ENCODE measurements at regions not wholly inside any gene's neighbourhood (a gene's known extent, or its start where the extent isn't known, plus 50 kb on each side); places are given as distances from the start of the nearest gene placed in this dataset.
"Not testable (repeated sequence)": the region's sequence is repeated elsewhere in the genome, so short reads cannot be mapped to it uniquely, and the experiment has no call there.

DNA sequence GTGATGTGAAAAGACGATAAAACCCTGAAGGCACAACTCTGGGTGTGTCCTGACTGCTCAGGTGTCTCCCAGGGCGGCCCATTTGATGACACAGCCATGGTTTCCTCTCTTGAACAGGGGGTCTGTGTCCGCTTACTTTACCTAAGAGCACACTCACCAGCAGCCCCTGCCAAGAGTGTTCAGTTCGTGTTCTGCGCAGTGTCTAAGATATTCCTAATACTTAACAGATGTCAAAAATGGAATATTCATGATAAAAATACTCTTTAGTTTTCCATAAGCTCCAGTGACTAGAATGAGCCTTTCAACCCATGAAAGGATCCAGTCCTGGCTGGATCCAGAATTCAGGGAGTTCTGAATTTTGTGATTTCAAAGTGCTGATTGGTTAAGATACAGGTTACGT lies 492.4 kb downstream of the TNS3 start:
- DNase-seq (ENCODE audit: low read depth), result no peak

DNA sequence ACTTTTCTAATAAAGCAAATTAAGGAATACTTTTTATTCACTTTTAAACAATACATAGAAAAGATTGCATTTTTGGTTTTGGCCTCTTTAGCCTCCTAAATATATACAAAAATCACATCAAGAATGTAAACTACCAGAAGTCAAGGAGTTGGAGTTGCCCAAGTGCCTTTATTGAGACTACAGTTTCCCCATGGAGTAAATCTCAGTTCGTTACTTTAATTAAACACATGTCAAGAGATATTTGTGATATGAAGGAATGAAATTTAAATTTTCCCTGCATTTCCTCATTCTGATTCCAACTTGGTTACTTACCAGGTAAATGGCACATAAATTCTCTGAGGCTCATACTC lies 492.9 kb downstream of the TNS3 start:
- DNase-seq (ENCODE audit: low read depth), result no peak

DNA sequence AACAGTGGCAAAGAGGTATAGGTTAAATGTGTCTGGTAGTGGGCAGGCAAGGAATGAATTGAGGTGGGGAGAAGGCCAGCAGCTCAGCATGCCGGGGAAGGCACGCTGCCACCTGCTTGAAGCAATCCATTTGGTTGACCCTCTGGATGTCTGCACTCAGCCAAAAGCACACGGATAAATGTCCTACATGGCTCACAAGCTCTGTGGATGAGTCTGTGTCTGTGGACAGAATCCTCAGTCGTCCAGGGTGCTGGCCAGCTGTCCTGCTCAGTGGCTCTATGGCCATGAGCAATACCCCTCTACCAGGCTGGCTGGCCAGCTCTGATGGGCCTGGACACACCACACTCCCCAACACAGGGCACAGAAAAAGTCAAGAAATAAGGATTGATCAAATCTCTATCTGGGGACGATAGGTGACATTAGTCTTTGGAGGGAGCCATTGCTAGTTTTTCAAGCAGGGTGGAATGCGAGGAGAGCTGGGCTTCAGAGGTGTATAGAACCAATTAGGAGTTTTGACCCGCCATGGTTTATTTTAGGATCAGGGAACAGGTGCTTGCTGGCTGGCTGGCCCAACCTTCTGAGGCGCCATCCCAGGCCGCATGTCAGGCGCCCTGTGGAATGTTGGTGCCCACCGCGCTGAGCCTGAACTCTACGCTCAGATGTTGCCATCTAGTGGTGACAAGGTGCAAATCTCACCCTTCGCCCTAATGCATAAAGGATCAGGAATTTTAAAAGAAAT lies 493.4 kb downstream of the TNS3 start:
- DNase-seq (ENCODE audit: low read depth), result no peak

DNA sequence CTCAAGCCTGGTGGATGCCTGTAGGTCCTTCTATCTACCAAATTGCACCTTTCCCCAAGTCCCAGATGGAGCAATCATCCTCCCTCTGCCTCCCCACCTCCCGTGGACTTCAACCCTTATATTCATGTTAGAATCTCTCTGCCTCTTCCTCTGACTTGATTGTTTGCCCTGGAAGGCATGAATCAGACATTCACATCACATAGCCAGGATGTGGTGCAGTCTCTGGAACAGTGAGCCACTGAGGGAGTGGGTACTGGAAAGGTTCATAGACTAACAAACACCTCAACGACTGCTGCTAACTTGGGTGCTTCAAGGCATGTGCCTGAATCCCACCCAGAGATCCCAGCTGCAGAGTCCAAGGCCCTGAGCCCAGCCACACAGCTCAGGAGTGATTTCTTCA lies 494.0 kb downstream of the TNS3 start:
- DNase-seq (ENCODE audit: low read depth), result no peak

DNA sequence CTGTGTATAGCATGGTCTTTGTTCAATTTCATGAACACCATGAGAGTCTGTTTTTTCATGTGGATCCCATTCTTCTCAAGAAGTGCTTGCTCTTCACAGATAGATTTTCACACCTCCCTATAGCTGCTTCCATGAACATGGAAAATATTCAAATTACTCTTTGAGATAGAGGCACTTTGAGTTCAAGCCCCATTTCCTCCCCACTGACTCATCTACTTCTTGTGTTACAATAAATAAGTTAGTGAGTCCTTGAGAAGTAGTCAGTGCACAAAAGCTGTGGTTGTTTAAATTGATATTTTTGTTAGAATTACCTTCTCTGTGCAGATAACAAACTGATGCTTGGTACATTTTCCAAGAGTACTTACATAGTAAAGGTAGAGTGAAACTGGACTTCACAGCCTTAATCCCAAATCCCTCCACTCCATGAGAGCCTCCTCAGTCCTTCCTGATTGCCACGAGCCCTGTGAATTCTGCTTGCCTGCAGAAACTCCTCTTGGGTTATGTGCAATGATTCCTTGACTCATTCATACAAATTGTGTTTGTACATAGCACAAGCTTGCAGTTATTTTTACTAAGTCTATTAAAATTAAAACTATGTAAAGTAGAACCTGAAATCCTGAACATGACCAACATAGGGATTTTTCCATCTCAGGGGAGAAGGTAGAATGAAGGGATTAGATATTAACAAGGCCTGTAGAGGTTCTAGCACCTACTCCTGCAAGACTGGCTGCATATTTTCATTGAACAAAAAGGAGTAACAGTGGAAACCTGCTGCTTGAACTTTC lies 496.2 kb downstream of the TNS3 start:
- DNase-seq (ENCODE audit: low read depth), result no peak

DNA sequence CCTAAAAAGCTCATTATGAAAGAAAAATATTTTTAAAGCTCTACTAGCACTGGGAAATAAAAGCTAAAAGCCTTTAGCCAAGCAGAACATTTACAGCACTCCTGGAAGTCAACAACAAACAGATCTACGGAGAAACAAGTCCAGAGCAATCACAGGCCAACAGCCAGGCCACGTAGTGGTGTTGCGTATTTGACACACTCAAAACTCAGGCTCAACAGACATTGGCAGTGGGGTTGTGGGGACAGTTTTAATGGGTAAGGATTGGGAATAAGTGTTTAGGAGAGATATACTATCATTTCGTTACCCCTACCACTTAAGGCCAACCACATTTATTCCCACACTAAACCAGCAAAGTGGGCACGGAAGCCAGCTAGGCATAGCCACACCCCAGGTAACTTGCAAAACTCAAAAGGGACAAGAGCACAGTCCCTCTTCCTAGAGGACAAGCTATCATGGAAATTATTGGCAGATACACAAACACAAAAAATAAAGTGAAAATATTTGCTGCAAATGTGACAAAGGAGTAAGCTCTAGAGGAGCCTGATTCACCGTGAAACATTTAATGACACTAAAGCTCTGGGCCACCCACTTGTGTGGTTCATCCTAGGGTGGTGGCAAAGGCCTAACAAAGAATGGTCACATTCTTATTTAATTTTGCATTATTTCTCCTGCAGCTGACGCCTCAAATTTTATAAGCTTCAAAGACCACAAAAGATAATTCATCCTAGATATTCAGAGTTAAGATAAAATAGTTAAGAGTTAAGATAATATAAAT lies 498.2 kb downstream of the TNS3 start:
- no peak for DNase-seq (ENCODE audit: low read depth)

DNA sequence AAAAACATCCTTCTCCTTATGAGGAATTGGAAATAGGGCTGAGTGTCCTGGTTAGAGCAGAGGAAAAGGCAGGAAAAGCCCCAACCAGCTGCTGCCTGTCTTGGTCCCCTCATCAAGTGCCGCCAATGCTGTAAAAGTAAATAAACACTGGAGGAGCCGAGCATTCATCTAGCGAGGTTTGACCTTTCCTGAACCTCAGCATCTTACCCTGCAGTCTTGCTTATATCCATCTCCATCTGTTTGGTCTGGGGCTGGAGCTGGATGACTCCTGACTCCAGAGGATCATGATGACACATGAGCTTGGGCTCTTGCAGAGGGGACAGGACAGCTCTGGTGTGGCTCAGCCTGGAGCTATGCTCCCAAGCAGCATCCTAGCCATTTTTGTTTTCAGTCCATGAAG lies 501.1 kb downstream of the TNS3 start:
- no peak for DNase-seq (ENCODE audit: low read depth)

DNA sequence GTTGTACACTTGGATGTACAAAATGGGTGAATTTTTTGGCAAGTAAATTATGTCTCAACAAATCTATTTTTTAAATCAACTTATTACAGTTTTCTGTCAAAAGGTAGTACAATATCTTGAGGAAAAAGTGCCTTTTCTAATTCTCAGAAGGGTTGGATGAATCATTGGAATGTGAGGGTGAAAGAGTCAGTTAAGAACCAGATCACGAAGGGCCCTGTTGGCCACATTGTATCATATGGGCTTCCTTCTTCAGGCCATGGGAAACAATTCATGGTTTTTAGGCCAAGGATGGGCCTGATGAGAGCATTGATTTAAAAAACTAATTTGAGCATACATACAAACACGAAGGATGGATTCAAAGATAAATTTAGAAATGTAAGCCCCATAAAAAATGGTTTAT lies 503.7 kb downstream of the TNS3 start:
- DNase-seq (ENCODE audit: low read depth), result no peak

DNA sequence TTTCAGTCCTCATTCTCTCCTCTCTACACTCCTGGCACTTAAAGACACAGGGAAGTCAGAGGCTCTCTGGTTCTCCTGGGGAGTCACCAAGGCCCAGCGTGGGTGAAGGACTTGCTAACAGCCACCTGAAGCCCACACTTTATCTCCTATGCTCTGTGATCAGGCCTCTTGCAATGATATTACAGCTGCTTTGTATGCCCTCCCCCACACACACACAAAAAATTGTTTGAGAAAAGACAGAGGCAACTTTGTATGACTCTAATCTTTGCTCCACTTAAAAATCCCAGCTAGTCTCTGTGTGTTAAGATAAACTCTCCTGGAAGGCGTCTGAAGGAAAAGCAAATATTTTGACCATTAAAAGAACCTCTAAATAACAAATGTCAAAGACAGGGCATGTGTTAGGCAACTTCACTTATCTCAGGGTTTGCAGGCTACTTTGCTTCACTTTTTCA lies 507.2 kb downstream of the TNS3 start:
- no peak for DNase-seq (ENCODE audit: low read depth)

DNA sequence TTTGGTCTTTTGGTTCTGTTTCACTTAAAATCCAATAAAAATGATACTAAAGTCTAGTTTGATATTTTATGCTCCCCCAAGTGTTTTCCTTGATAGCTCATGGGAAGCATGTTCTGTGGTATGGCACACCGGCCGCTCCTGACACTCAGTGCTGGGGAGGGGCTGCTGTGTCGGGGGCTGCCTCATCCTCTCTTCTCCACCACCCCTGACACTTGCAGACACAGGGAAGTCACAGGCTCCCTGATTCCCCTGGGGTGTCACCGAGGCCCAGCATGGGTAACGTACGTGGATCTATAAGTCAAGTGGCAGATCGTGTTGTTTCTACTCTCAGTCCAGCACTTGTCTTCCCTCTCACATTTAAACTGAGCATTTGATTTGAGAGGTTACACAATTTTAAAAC lies 508.6 kb downstream of the TNS3 start:
- DNase-seq (ENCODE audit: low read depth), result no peak

DNA sequence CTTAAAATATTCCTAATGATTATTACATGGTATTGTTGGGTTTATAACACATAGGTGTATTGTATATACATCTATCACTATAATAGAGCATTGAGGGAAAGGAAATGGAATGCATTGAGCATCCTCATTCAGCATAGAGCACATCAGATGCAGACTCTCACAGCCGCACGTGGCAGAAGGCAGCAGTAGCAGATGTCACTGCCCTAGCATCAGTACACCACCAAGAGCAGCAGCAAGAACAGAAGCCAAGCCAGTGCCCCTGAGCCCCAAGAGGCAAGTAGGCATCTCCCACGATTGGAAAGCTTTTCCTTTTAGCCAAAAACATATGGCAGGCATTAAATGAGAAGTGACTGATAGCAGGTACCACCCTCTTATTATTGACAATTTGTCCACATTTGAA lies 510.0 kb downstream of the TNS3 start:
- no peak for DNase-seq (ENCODE audit: low read depth)

DNA sequence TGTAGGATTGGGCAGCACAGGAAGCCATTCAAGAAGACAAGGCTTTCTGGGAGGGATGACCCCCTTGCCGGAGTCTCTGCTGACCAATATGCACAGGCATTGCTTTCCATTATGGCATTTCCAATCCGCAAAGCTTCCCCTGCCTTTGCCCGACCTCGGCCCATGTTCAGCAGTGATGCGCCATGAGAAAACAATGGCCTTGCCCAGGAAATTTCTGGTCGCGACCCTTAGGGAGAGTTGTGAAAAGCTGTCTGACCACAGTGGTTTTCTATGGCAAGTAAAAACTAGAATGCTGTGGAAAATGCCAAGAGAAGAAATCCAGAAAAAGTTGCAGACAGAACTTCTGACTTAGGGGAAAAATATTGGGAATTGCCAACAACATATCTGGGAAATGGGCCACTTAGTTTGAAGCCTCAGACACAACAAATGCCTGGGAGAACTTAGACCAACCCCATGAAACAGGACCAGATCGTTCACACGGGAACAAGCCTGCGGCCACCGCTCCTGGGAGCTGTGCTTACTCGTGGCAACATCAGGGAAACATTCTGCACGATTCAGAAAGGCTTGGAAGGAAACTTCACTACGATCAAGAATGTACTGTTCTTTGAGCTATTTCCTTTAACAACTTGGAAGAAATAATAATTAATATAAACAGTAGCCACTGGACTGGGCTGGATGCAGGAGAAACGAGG lies 512.4 kb downstream of the TNS3 start:
- no peak for DNase-seq (ENCODE audit: low read depth)

DNA sequence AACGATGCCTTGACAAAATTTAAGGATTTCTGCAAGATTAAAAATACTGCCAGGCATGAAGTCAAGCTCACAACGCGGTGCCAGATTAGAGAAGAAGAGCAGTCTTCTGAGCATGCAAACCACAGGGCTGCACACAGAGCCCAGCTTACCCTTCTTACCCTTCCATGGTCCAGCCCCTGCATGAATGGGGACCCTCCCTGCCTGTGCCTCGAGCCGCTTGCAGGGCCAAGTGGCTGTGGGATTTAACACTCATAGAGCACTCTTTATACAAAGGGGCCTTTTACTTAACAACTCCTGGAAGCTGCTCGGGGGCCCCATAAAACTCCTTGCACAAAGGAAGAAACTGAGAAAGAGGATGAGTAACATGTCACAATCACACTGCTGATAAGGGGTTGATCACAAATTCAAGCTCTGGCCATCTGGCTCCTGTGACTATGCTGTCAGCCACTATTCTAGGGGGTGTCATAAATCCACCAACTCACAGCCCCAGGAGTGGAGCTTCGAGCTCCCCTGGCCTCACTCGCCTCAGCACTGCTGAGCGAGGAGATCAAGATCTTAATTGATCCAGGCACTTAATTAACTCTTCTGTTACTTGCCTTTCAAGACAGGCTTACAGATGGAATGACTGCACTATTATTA lies 514.8 kb downstream of the TNS3 start:
- DNase-seq (ENCODE audit: low read depth), result no peak

DNA sequence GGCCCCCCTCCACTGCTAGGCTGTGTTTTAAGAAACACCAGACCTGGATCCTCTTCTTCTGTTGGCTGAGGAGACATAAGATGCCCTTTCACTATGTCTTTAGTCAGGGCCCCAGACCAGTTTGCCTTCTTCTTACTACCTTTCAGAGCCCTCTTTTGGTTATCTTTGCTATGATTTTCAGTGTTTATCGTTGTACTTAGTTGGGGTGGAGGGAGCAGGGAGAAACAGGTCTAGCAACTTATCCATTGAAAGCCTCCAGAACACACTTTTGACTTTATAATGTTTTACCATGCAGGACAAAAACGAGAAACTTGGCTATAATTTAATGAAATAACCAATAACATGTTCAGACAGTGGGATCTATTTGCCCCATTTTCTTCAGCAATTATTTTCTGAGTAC lies 525.2 kb downstream of the TNS3 start:
- no peak for DNase-seq (ENCODE audit: low read depth)

DNA sequence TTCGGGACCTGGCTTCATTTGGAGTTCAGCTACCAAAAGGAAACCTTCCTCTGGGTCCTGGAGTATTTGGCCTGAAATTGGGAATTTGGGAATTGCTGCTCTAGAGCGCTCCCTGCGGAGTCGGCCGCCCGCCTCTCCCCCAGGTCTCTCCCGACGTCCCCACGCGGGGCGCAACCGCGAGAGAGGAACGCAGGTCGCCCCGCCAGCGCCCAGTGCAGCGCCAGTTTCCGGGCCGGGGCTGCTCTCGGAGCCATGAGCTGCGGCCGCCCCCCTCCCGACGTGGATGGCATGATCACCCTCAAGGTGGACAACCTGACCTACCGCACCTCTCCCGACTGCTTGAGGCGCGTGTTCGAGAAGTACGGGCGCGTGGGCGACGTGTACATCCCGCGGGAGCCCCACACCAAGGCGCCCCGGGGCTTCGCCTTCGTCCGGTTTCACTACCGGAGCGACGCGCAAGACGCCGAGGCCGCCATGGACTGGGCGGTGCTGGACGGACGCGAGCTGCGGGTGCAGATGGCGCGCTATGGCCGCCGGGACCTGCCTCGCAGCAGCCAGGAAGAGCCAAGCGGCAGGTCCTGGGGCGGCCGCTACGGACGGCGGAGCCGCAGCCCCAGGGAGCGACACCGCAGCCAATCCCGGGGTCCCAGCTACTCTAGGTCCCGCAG lies 529.2 kb downstream of the TNS3 start:
- DNase-seq (ENCODE audit: low read depth), result not testable (repeated sequence)

DNA sequence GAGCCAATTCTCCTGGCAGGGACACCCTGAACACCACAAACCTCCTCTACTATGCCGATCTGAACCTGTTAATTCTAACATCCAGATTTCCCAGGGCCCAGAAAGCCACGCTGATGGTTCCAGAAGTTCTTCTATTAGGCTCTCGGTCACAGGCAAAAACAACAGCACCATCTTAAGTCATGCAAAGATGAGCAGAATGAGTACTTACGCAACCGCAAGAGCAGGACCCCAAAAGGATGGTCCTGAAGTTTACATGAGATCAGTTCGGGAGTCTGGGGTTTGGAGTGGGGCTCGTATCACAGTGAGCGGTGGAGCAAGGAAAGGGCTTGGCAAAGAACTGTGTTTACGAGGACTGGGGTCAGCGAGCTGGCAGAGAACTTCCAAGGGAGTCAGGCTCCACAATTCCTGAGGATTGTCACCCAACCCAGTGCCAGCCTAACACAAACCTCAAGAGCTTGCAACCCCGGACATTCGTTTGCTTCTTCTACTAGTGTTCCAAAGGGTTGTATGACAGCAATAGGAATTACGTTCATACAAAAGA lies 532.6 kb downstream of the TNS3 start:
- DNase-seq (ENCODE audit: low read depth), result no peak

DNA sequence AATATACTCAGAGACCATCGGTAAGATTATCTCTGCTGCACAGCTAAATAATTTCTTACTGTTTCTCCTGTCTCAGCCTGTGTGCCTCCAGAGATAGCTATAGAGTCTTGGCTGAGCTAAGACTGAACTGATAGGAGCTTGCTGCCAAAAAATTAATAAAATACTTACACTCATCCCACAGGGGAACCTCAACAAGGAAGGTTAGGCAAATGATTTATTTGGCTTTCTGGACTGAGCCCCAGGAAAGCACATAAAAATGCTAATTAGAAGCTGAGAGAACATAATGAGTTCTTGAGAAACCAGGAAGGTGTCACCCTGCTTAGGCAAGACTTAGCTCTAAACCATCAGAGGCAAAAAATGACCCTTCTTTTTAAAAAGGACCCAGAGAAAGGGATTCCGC lies 534.5 kb downstream of the TNS3 start:
- no peak for DNase-seq (ENCODE audit: low read depth)

DNA sequence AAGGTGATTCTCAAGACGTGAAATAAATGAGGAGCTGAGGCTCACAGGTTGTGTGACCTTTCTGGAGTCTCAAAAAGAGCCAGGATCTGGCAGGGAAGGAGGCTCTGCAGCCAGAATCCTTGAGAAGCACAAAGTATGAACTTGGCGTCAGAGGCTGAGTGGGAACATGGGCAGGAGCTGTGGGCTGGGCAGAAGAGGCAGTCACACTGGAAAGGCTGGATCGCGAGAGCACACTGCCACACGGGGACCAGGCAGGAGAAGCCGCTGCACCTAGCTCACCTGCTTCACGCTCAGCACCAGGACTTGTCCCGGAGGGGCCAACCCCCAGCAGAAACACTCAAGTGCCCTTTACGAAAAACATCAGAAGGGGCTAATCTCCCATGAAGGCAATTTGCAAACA lies 535.0 kb downstream of the TNS3 start:
- no peak for DNase-seq (ENCODE audit: low read depth)

DNA sequence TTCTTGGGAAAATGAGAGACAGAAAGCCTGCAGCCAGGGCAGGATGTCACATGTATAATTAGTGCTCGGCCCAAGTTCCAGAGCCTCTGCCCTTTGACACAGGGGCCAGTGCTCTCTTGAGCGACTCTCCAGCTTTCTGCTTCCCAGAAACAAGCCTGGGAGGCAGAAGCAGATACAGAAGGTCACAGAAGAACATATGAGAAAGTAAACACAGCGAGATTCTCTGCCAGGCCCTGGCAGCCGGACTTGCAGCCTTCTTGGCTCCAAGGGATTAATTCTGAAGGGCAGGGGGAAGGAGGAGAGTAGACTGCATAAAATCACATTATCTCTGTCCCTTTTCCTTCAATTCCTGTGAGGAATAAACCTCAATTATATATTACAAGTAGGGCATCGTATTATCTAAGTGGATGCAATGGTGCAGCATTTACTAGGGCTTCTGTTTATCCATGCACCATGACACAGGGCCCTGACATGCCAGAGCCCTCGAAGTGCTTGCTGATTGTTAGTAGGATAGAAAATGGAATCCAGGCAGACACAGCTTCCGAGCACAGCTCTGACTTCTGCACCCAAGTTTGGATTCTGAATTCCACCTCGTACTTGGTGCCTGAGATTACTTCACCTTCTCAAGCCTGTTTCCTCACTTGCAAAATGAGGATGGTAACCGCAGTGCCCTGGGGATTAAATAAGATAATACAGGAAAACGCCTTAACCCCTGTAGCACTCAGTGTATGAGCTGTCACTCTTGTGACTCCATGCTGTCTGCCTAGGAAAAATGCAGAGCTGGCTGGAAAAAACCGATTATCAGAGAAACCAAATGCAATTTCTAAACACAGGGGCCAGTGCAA lies 536.5 kb downstream of the TNS3 start:
- DNase-seq (ENCODE audit: low read depth), result no peak

DNA sequence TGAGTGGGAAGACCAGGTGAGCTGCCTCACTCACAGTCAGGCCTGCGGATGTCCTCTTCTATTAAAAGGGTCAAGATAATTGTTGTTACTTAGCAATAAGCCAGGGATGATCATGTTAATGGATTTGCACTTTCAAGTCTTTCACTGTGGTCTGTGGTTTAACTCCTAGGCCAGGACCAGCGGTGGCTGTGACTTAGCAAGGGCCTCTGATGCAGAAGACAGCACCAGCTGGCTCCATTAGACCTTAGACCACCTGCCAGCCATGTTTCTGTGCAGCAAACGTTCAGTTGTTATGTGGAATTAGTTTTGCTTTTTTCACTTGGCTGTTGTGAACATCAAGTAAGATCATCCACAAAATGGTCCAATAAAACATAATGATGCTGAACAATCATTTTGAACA lies 537.3 kb downstream of the TNS3 start:
- no peak for DNase-seq (ENCODE audit: low read depth)

All from activated T-cell treated with anti-CD3 and anti-CD28 coated beads for 24 hours (primary cell).